HG03442 (cell line): ENCODE measurements at regions not wholly inside any gene's neighbourhood (a gene's known extent, or its start where the extent isn't known, plus 50 kb on each side); places are given as distances from the start of the nearest gene placed in this dataset.

Experiments used
- ATAC-seq: cut with Tn5 transposase; IDR thresholded peaks from one replicate; pipeline ENCODE4 v1.9.1; 2021; ENCODE audit warnings: mild to moderate bottlenecking, moderate library complexity; ENCODE audit not compliant: unreplicated experiment

GRCh38 chr3:73820431-73820830 lies 195.7 kb upstream of the PDZRN3 start:
- no peak for ATAC-seq

DNA sequence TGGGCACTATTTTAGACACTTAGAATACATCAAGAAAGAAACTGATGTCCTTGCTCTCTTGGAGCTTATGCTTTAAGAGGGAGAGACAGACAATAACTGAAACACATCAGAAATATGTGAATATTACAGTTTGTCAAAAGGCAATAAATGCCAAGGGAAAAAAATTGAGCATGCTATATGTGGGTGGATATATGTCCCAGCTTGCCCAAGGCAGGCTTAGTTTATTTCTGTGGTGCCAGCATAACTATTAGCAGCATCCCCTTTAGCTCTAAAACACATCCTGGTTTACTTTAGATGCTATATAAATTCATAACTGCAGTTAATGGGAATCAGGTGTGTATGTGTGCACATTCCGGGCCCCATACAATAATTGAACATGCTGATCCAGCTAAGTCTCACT lies 191.2 kb upstream of the PDZRN3 start:
- no peak for ATAC-seq

DNA sequence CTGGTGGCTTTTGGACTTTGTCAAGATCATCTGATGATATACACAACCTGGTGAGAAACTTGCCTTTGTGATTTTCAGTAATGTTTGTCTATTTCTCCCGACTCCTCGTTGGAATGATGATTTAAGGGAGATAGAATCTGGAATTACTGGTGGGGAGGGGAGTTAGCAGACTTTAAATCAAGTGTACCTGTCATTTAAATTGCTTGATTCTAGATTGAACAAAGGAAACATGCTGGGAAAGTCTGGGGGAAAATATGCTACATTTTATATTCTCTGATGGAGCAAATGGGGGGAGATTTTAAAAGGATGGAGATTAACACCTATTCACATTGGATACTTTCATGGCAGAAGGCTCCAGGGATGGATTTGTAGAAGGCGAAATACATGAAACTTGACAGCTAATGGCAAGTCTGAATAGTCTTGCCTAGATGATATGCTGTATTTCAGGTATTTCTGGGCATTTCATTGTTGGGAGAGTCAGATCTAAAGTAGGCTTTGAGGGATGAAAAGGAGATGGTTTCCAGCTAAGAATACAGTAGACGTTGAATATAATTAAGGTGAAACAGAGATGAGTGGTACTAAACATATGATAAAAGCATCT lies 189.1 kb upstream of the PDZRN3 start:
- ATAC-seq, result no peak

GRCh38 chr3:73813291-73813690 lies 188.6 kb upstream of the PDZRN3 start:
- no peak for ATAC-seq

DNA sequence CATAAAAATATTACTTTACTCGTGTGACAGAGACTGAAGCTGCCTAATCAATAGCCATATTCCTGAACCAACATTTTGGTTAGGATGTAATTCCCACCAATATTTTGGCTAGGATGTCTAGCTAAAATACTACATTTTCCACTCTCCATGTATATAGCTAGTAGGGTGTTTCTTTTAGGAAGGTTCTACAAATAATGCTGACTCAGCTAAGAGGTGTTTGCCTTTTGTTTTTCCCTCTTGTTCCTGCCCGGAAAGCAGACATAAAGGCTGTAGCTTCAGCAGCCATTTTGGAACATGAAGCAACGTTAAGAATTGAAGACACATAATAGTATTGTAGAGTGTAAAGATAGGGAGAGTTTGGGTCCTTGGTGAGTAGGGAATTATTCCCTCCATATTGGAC lies 187.3 kb upstream of the PDZRN3 start:
- no peak for ATAC-seq

DNA sequence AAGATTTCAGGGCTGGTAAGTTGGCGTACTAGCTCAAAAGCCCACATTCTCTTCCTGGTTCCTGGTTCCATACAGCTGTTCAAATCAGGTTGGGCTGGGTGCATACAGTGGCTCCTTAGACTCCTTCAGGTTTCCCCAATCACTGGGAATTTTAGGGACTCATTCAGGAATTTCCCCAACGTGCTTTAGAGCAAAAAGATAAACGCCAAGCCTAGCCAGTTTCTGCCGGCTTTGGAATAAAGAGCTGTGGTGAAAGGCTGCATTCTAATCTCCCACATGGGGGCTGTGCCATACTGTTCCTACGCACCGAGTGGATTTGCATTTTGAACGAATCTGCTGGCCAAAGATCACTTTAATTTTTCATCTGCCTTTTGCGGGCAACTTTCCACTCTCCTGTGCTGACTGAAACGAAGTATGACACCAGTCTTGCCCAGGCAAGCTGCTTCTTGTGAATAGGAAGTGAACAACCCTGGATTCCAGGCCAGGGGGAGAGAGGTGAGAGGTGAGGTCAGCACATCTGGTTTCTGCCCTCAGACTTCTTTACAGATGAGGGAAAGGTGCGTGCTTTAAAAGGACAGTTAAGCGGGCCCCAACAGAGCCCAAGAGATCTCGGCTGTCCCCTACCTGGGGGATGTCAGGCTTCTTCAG lies 184.2 kb upstream of the PDZRN3 start:
- no peak for ATAC-seq

GRCh38 chr3:73805435-73805834 lies 180.7 kb upstream of the PDZRN3 start:
- ATAC-seq, result no peak

GRCh38 chr3:73804204-73804603 lies 179.5 kb upstream of the PDZRN3 start:
- ATAC-seq, result no peak

DNA sequence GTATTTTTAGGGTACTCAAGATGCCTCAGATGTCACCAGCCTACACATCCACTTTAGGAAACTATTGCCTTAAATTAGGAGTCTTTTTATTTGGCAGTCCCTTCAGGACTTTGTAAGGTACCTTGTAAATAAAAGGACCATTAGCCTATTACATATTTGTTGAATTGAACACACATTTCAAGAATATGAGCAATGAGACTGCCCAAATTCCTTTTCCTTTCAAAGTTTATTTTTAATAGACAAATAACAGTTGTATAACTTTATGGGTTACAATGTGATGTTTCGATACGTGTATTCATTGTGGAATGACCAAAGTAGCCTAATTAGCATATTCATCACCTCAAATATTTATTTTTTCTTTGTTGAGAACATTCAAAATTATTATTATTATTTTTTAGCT lies 176.7 kb upstream of the PDZRN3 start:
- ATAC-seq, result no peak

- ATAC-seq, result no peak
Observed at GRCh38 chr3:73797311-73797710, 172.6 kb upstream of the PDZRN3 start.

- no peak for ATAC-seq
Observed at GRCh38 chr3:73796382-73796781, 171.6 kb upstream of the PDZRN3 start.

DNA sequence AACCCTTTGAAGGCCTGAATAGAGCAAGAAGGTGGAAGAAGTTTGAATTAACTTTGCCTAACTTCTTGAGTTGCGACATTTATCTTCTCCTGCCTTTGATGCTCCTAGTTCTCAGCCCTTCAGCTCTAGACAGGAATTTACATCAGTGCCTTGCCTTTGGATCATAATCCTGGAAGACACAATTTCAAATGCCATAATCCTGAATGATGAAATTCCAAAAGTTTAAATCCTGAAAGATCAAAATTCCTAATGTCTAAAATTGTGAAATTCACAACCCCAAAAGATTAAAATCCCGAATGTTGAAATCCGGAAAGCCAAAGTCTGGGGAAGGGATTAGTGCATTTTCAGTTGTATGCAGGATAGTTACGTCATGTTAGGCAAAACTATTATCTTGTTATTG lies 166.6 kb upstream of the PDZRN3 start:
- no peak for ATAC-seq

DNA sequence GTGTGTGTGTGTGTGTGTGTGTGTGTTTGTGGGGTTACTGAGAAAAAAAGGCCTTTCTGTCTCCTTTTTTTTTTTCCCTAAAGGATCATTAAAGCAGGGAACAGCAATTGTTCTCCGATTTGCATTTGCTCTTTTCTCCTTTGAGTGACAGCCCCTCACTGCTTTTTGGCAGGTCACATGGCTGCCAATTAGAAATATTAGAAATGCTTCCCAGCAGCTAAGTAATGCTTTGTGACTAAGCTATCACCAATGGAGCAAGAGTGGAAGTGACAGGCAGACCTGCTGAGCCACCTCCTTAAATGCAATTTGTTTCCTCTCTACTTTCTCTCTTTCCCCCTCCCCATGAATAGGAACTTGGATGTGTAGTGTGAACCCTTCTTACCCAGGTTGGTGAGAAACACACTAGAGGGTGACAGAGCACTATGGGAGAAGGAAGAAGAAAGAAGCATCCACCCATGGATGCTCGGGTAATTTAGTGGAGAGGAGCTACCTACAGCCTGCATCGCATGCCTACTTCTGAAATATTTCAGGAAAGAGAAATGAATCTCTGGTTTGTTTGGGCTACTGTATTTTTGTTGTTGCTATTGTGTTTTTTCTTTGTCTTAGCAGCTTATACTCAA lies 165.2 kb upstream of the PDZRN3 start:
- no peak for ATAC-seq

- ATAC-seq, result no peak
Observed at GRCh38 chr3:73787620-73788019, 162.9 kb upstream of the PDZRN3 start.

- ATAC-seq, result no peak
Observed at GRCh38 chr3:73786998-73787397, 162.3 kb upstream of the PDZRN3 start.

- ATAC-seq, result no peak
Observed at GRCh38 chr3:73786321-73786807, 161.6 kb upstream of the PDZRN3 start.

GRCh38 chr3:73784686-73785392 lies 160.1 kb upstream of the PDZRN3 start:
- ATAC-seq, result no peak

- no peak for ATAC-seq
Observed at GRCh38 chr3:73783811-73784210, 159.1 kb upstream of the PDZRN3 start.

GRCh38 chr3:73781541-73781940 lies 156.8 kb upstream of the PDZRN3 start:
- ATAC-seq, result no peak

DNA sequence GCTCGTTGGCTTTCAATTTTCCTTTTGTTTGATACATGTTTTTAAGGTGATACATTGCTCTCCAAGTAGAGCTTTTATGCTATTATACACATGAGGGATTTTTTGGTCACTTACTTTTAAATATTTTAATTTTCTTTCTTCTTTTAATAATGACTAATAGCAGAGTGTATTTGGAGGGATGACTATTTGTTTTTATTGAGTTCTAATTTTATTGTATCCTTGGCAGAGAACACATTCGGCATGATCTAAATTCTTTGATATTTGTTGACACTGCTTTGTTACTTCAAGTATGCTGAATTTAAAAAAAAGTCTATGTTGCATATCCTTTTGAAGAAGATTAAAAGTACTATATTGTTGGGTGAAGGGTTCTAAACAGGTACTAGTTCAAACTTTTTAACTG lies 149.9 kb upstream of the PDZRN3 start:
- ATAC-seq, result no peak

DNA sequence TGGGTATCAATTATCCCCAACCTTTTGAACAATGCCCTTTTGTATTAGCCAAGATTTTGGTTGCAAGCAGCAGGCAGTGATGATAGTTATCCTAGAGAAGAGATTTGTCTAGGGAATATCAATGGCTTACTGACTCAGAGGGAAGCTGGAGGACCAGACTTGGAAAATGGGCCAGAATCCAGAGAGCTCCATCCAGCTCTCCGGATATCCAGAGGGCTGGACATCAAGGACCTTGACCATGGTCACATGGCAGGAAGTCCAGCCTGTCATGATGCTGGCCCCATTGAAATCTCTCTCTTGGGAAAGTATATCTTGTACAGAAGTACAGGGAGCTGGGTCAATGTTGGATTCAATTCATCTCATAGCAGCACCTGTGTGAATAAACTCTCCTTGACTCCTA lies 148.5 kb upstream of the PDZRN3 start:
- no peak for ATAC-seq
